GM19239 (cell line): ENCODE measurements at regions not wholly inside any gene's neighbourhood (a gene's known extent, or its start where the extent isn't known, plus 50 kb on each side); places are given as distances from the start of the nearest gene placed in this dataset.
A peak's percentile ranks its signal among the peaks of the same experiment; 100 is the strongest.

ENCODE experiments used
- DNase-seq: peaks from one replicate; pipeline ENCODE4 v3.0.0; 2011; ENCODE audit warnings: low spot score; ENCODE audit not compliant: insufficient read length
- FAIRE-seq: peaks from 2 replicates; lab custom pipeline; 2011; peaks lifted over from hg19 to GRCh38; lab: Jason Lieb, UNC

- DNase-seq: no peak
- no peak for FAIRE-seq
Observed at GRCh38 chr20:7712661-7713060, 227.6 kb downstream of the HAO1 start.

GRCh38 chr20:7714549-7714948 lies 225.7 kb downstream of the HAO1 start:
- no peak for DNase-seq
- no peak for FAIRE-seq

- FAIRE-seq: peak; percentile 28
Observed at GRCh38 chr20:7716286-7716972, 223.8 kb downstream of the HAO1 start.

GRCh38 chr20:7722564-7722963 lies 217.7 kb downstream of the HAO1 start:
- no peak for FAIRE-seq

More at GRCh38 chr20:7716286-7716972, 223.8 kb downstream of the HAO1 start:
- DNase-seq: no peak

GRCh38 chr20:7723284-7723683 lies 217.0 kb downstream of the HAO1 start:
- no peak for FAIRE-seq
- DNase-seq: no peak

More at GRCh38 chr20:7722564-7722963, 217.7 kb downstream of the HAO1 start:
- no peak for DNase-seq

GRCh38 chr20:7728338-7728737 lies 211.9 kb downstream of the HAO1 start:
- DNase-seq (no peak), FAIRE-seq (no peak)

- no peak for FAIRE-seq
Observed at GRCh38 chr20:7734216-7734615, 206.0 kb downstream of the HAO1 start.

GRCh38 chr20:7736336-7736735 lies 203.9 kb downstream of the HAO1 start:
- no peak for FAIRE-seq
- DNase-seq: no peak

More at GRCh38 chr20:7734216-7734615, 206.0 kb downstream of the HAO1 start:
- no peak for DNase-seq

GRCh38 chr20:7741866-7742265 lies 198.4 kb downstream of the HAO1 start:
- no peak for FAIRE-seq
- no peak for DNase-seq

GRCh38 chr20:7742479-7742878 lies 197.8 kb downstream of the HAO1 start:
- FAIRE-seq (no peak), DNase-seq (no peak)

GRCh38 chr20:7744411-7744810 lies 195.8 kb downstream of the HAO1 start:
- DNase-seq (no peak), FAIRE-seq (no peak)

- DNase-seq (no peak), FAIRE-seq (no peak)
Observed at GRCh38 chr20:7748624-7749023, 191.6 kb downstream of the HAO1 start.

- no peak for DNase-seq
- no peak for FAIRE-seq
Observed at GRCh38 chr20:7754102-7754501, 186.2 kb downstream of the HAO1 start.

- FAIRE-seq: no peak
- DNase-seq: no peak
Observed at GRCh38 chr20:7758406-7758805, 181.9 kb downstream of the HAO1 start.

GRCh38 chr20:7760247-7761031 lies 179.8 kb downstream of the HAO1 start:
- DNase-seq (no peak), FAIRE-seq (no peak)

- peak; percentile 0 for DNase-seq
- peak; percentile 26 for FAIRE-seq
Observed at GRCh38 chr20:7765221-7765620, 175.0 kb downstream of the HAO1 start.

- DNase-seq (no peak), FAIRE-seq (no peak)
Observed at GRCh38 chr20:7770046-7770445, 170.2 kb downstream of the HAO1 start.

- DNase-seq (peak; percentile 20), FAIRE-seq (peak; percentile 90)
Observed at GRCh38 chr20:7770578-7770977, 169.7 kb downstream of the HAO1 start.

- FAIRE-seq: no peak
Observed at GRCh38 chr20:7772371-7772770, 167.9 kb downstream of the HAO1 start.

GRCh38 chr20:7773511-7773910 lies 166.7 kb downstream of the HAO1 start:
- FAIRE-seq: no peak
- DNase-seq: no peak

More at GRCh38 chr20:7772371-7772770, 167.9 kb downstream of the HAO1 start:
- DNase-seq: no peak

GRCh38 chr20:7775072-7775471 lies 165.2 kb downstream of the HAO1 start:
- DNase-seq: no peak
- FAIRE-seq: no peak
